HG02763 (cell line): ENCODE measurements at regions not wholly inside any gene's neighbourhood (a gene's known extent, or its start where the extent isn't known, plus 50 kb on each side); places are given as distances from the start of the nearest gene placed in this dataset.
"Not testable (repeated sequence)": the region's sequence is repeated elsewhere in the genome, so short reads cannot be mapped to it uniquely, and the experiment has no call there.

Experiments
- ATAC-seq: cut with Tn5 transposase; IDR thresholded peaks from one replicate; pipeline ENCODE4 v1.9.1; 2021; ENCODE audit warnings: mild to moderate bottlenecking, moderate library complexity; ENCODE audit not compliant: unreplicated experiment

- no peak for ATAC-seq
Measured at GRCh38 chr15:92821491-92822116, 78.5 kb upstream of the CHD2 start.

GRCh38 chr15:92822216-92823144 lies 77.6 kb upstream of the CHD2 start:
- no peak for ATAC-seq

- no peak for ATAC-seq
Measured at GRCh38 chr15:92825985-92826384, 74.1 kb upstream of the CHD2 start.

- not testable (repeated sequence) for ATAC-seq
Measured at GRCh38 chr15:92827991-92828390, 72.1 kb upstream of the CHD2 start.

- no peak for ATAC-seq
Measured at GRCh38 chr15:92829875-92830274, 70.2 kb upstream of the CHD2 start.

- ATAC-seq: no peak
Measured at GRCh38 chr15:92831336-92831654, 68.8 kb upstream of the CHD2 start.

- ATAC-seq: peak; percentile 95
Measured at GRCh38 chr15:92831655-92832328, 68.3 kb upstream of the CHD2 start.

- no peak for ATAC-seq
Measured at GRCh38 chr15:92833106-92833433, 67.1 kb upstream of the CHD2 start.

- ATAC-seq: no peak
Measured at GRCh38 chr15:92833493-92834271, 66.4 kb upstream of the CHD2 start.

- ATAC-seq: peak; percentile 91
Measured at GRCh38 chr15:92839696-92840095, 60.4 kb upstream of the CHD2 start.

GRCh38 chr15:92840149-92840548 lies 60.0 kb upstream of the CHD2 start:
- ATAC-seq: no peak

- no peak for ATAC-seq
Measured at GRCh38 chr15:92843326-92843725, 56.8 kb upstream of the CHD2 start.

- ATAC-seq: no peak
Measured at GRCh38 chr15:92843814-92844213, 56.3 kb upstream of the CHD2 start.

- ATAC-seq: peak; percentile 57
Measured at GRCh38 chr15:92845126-92845508, 55.0 kb upstream of the CHD2 start.

- ATAC-seq: no peak
Measured at GRCh38 chr15:92846741-92847140, 53.4 kb upstream of the CHD2 start.

GRCh38 chr15:92847841-92848240 lies 52.3 kb upstream of the CHD2 start:
- ATAC-seq: no peak

- no peak for ATAC-seq
Measured at GRCh38 chr15:92848464-92848851, 51.7 kb upstream of the CHD2 start.

- ATAC-seq: peak; percentile 50
Measured at GRCh38 chr15:92848852-92849598, 51.1 kb upstream of the CHD2 start.

GRCh38 chr15:92850218-92850617 lies 49.9 kb upstream of the CHD2 start:
- not testable (repeated sequence) for ATAC-seq
